ENCODE measurements at regions not wholly inside any gene's neighbourhood (a gene's known extent, or its start where the extent isn't known, plus 50 kb on each side); places are given as distances from the start of the nearest gene placed in this dataset.

DNA sequence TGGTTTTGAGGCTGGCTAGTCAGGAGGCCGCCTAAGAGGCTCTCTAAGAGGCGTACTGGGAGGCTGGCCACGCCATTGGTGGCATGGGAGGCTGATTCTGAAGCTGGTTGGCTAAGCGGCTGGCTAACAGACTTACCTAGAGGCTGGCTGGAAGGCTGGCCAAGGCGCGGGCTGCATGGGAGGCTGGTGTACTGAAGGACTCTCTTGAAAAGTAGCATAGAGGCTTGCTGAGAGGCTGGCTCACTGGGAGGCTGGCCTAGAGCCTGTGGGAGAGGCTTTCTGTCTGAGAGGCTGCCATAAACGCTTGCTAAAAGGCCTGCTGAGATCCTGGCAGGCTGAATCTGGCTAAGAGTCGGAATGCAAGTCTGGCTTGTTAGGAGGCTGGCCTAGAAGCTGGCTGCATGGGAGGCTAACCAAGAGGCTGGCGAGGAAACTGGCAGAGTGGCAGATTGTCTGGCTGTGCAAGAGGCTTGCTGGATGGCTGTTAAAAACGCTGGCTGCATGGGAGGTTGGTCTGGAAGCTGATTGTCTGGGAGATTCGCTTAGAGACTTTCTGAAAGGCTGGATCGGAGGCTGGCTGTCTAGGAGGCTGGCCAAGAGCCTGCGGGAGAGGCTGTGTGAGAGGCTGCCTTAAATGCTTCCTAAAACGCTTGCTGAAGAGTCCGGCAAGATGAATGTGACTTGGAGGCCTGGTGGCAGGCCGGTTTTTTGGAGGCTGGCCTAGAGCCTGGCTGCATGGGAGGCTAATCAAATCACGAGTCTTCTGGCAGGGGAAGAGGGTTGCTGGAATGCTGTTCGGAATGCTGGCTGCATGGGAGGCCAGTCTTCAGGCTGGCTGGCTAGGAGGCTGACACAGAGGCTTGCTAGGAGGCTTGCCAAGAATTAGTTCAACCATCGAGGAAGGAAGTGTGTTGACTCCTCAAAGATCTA lies 134.2 kb downstream of the OR13A1 start:
- peak in 1 of 2 donors; percentile 92 for DNase-seq (ENCODE audit: low read depth in 1 of 2, low spot score in 1 of 2)
- TF ChIP-seq, protein P1, sequence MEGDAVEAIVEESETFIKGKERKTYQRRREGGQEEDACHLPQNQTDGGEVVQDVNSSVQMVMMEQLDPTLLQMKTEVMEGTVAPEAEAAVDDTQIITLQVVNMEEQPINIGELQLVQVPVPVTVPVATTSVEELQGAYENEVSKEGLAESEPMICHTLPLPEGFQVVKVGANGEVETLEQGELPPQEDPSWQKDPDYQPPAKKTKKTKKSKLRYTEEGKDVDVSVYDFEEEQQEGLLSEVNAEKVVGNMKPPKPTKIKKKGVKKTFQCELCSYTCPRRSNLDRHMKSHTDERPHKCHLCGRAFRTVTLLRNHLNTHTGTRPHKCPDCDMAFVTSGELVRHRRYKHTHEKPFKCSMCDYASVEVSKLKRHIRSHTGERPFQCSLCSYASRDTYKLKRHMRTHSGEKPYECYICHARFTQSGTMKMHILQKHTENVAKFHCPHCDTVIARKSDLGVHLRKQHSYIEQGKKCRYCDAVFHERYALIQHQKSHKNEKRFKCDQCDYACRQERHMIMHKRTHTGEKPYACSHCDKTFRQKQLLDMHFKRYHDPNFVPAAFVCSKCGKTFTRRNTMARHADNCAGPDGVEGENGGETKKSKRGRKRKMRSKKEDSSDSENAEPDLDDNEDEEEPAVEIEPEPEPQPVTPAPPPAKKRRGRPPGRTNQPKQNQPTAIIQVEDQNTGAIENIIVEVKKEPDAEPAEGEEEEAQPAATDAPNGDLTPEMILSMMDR (IDR thresholded peaks at IDR 0.05; ENCODE audit: low read depth, low read length), result no peak
- Histone ChIP-seq H3K27ac (no peak overlapping the region), H3K4me3 (no peak overlapping the region), H3K36me3 (no peaks in the 10 kb centered on the region), H3K27me3 (no peaks in the 10 kb centered on the region), H3K4me1 (ENCODE audit: low read depth) (no peaks in the 10 kb centered on the region), H3K9me3 (ENCODE audit: low read depth) (no peaks in the 10 kb centered on the region)

DNA sequence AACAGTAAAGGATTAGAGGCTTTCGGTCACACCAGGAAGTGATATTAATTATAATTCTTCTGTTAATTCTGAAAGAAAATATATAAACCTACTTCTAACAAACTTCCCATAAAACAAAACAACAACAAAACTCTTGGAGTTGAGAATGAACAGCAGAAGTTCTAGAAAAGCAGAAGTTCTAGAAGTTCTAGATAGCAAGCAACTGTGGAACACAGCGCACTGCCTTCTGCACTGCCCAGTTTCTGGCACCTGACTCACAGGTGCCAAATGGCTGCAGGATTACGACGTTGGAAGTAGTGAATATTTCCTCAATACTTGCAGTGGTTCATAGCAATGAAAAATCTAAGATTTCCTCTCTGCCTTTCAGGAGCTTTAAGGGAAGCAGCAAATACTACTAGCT lies 132.2 kb downstream of the OR13A1 start:
- H3K4me1 ChIP-seq (ENCODE audit: low read depth), result no peaks in the 10 kb centered on the region
- no peaks in the 10 kb centered on the region for H3K9me3 ChIP-seq (ENCODE audit: low read depth)
- H3K36me3 ChIP-seq, result no peaks in the 10 kb centered on the region
- DNase-seq (ENCODE audit: low read depth in 1 of 2, low spot score in 1 of 2), result no peak
- H3K27me3 ChIP-seq, result no peaks in the 10 kb centered on the region
- no peak overlapping the region for H3K4me3 ChIP-seq
- no peak overlapping the region for H3K27ac ChIP-seq
- TF ChIP-seq, protein P1 (IDR thresholded peaks at IDR 0.05; ENCODE audit: low read depth, low read length), result no peak

DNA sequence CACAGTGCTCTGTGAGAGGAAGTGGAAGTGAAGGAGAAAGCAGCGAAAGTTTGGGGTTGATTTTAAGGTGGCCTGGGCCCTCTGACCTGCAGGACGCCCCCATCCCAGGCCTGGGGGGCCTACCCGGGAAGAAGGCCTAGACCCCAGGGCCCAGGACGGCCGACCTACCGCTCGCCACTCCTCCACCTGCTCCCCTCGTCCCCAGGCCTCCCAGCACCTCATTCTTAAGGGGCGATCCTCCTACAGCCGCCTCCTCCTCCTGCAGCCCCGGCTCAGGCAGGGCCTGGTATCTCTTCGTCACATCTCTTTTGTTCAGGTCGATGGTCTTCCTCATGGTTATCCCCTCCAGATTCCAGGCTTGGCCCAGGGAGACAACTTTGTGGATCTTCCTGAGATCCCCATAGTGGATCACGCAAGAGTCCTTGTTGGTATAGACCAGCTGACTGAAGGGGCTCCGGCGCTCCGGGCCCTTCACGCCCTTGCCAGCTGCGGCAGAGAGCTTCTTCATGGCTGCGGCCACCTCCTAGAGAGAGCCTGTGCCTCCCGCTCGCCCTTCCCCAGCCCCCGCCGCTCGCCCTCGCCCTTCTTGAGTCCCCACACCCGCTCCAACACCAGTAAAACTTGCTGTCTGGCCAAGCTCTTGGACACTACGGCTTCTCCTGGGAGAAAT lies 117.5 kb downstream of the OR13A1 start:
- Histone ChIP-seq H3K4me1 (ENCODE audit: low read depth) (no peaks in the 10 kb centered on the region), H3K4me3 (no peak overlapping the region), H3K27ac (no peak overlapping the region), H3K27me3 (no peaks in the 10 kb centered on the region), H3K36me3 (no peaks in the 10 kb centered on the region), H3K9me3 (ENCODE audit: low read depth) (no peaks in the 10 kb centered on the region)
- TF ChIP-seq, protein P1 (IDR thresholded peaks at IDR 0.05; ENCODE audit: low read depth, low read length), result no peak
- DNase-seq (ENCODE audit: low read depth in 1 of 2, low spot score in 1 of 2), result no peak

DNA sequence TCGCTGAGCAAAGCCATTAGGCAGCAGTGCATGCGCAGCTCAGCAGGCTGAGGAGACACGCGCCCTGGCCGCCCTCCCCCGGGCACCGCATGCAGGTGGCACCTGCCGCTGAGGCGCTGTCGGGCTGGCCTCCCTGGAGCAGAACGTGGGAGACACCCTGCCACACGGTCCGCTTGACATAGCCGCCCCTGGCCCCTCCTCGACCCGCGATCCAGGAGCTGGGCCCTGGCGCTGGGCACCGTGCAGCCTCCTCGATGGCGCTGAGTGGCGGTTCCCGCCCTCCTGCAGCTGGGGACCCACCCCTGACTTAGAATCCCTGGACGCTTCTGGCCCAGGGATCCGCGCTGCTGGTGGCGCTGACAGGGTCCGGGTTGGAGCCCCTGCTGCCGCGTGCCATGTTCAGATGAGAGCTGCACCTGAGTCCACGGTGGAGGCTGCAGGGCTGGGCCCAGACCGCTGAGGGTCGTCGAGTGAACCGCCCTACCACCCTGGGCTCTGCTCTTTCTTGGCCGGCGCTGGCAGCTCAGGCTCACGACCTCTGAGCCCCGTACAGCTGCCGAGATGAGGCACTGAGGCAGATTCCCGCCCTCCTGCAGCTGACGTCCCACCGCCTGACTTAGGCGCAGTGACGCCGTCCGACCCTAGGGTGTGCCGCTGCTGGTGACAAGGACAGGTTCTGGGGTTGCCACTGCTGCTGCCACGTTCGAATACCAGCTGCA lies 116.8 kb downstream of the OR13A1 start:
- Histone ChIP-seq H3K27ac (no peak overlapping the region), H3K36me3 (no peaks in the 10 kb centered on the region), H3K4me1 (ENCODE audit: low read depth) (no peaks in the 10 kb centered on the region), H3K9me3 (ENCODE audit: low read depth) (no peaks in the 10 kb centered on the region), H3K4me3 (no peak overlapping the region), H3K27me3 (no peaks in the 10 kb centered on the region)
- DNase-seq (ENCODE audit: low read depth in 1 of 2, low spot score in 1 of 2), result no peak
- TF ChIP-seq, protein P1 (IDR thresholded peaks at IDR 0.05; ENCODE audit: low read depth, low read length), result no peak

DNA sequence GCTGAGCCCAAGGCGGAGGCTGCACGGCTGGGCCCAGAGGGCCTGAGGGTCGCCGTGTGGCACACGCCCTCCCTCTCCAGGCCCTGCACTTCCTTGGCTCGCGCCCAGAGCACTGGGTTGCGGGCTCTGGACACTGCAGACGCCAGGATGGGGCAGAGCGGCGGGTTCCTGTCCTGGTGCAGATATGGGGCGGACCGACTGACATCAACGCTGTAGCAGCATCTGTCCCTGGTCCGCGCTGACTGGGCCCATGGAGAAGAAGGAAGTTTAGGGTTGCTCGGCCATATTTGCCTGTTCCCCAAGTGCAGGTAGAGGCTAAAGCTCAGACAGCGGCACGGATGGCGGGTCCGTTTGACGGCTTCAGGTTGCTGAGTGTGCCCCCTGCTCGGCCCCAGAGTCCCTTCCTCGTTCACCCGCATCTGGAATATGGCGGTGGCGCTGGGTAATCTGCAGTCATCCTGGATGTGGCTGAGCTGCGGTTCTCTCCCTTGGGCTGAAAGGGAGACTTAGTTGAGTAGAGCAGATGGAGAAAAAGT lies 116.1 kb downstream of the OR13A1 start:
- no peak overlapping the region for H3K27ac ChIP-seq
- no peaks in the 10 kb centered on the region for H3K36me3 ChIP-seq
- peak in 1 of 2 donors; percentile 14 for DNase-seq (ENCODE audit: low read depth in 1 of 2, low spot score in 1 of 2)
- no peaks in the 10 kb centered on the region for H3K27me3 ChIP-seq
- TF ChIP-seq, protein P1 (IDR thresholded peaks at IDR 0.05; ENCODE audit: low read depth, low read length), result no peak
- H3K4me1 ChIP-seq (ENCODE audit: low read depth), result no peaks in the 10 kb centered on the region
- H3K9me3 ChIP-seq (ENCODE audit: low read depth), result no peaks in the 10 kb centered on the region
- H3K4me3 ChIP-seq, result no peak overlapping the region
